ENCODE measurements at regions not wholly inside any gene's neighbourhood (a gene's known extent, or its start where the extent isn't known, plus 50 kb on each side); places are given as distances from the start of the nearest gene placed in this dataset.

- no peak for DNase-seq (ENCODE audit: low read depth)
These were observed 454.9 kb downstream of the LMO7 start for GRCh38 chr13:76091076-76091475.

GRCh38 chr13:76086729-76087128 is 450.6 kb downstream of the LMO7 start:
- no peak for DNase-seq (ENCODE audit: low read depth)

GRCh38 chr13:76067850-76068249 is 431.7 kb downstream of the LMO7 start:
- no peak for DNase-seq (ENCODE audit: low read depth)

- no peak for DNase-seq (ENCODE audit: low read depth)
These were observed 417.1 kb downstream of the LMO7 start for GRCh38 chr13:76053181-76053580.

GRCh38 chr13:76049376-76049746 is 413.2 kb downstream of the LMO7 start:
- no peak for DNase-seq (ENCODE audit: low read depth)

- DNase-seq (ENCODE audit: low read depth) = no peak
These were observed 412.7 kb downstream of the LMO7 start for GRCh38 chr13:76048675-76049375.

- no peak for DNase-seq (ENCODE audit: low read depth)
These were observed 412.0 kb downstream of the LMO7 start for GRCh38 chr13:76048131-76048530.

- no peak for DNase-seq (ENCODE audit: low read depth)
These were observed 407.7 kb downstream of the LMO7 start for GRCh38 chr13:76043874-76044273.

GRCh38 chr13:76038920-76039716 is 403.0 kb downstream of the LMO7 start:
- no peak for DNase-seq (ENCODE audit: low read depth)

GRCh38 chr13:76036176-76036575 is 400.0 kb downstream of the LMO7 start:
- DNase-seq (ENCODE audit: low read depth) = no peak

GRCh38 chr13:76035711-76036110 is 399.6 kb downstream of the LMO7 start:
- peak; percentile 24 for DNase-seq (ENCODE audit: low read depth)

GRCh38 chr13:76029706-76030105 is 393.6 kb downstream of the LMO7 start:
- no peak for DNase-seq (ENCODE audit: low read depth)

- no peak for DNase-seq (ENCODE audit: low read depth)
These were observed 393.0 kb downstream of the LMO7 start for GRCh38 chr13:76029088-76029487.

- DNase-seq (ENCODE audit: low read depth) = no peak
These were observed 391.0 kb downstream of the LMO7 start for GRCh38 chr13:76027131-76027530.

GRCh38 chr13:76025392-76025791 is 389.3 kb downstream of the LMO7 start:
- DNase-seq (ENCODE audit: low read depth) = no peak

GRCh38 chr13:76024151-76024550 is 388.0 kb downstream of the LMO7 start:
- no peak for DNase-seq (ENCODE audit: low read depth)

GRCh38 chr13:76023652-76024051 is 387.5 kb downstream of the LMO7 start:
- peak; percentile 73 for DNase-seq (ENCODE audit: low read depth)

- no peak for DNase-seq (ENCODE audit: low read depth)
These were observed 384.4 kb downstream of the LMO7 start for GRCh38 chr13:76020421-76020955.

GRCh38 chr13:76019421-76020044 is 383.4 kb downstream of the LMO7 start:
- peak; percentile 9 for DNase-seq (ENCODE audit: low read depth)

GRCh38 chr13:76017861-76018556 is 381.9 kb downstream of the LMO7 start:
- DNase-seq (ENCODE audit: low read depth) = no peak

GRCh38 chr13:76016799-76017400 is 380.8 kb downstream of the LMO7 start:
- DNase-seq (ENCODE audit: low read depth) = peak; percentile 48

Data from ELR (cell line).